HEK293T (cell line): ENCODE measurements at regions not wholly inside any gene's neighbourhood (a gene's known extent, or its start where the extent isn't known, plus 50 kb on each side); places are given as distances from the start of the nearest gene placed in this dataset.

Experiments
- CTCF ChIA-PET: fragments of 350-600 bp; formaldehyde crosslinking; extraction: SDS; loops from one replicate; lab custom pipeline; 2021; ENCODE audit warnings: antibody characterized with exemption, inconsistent platforms; lab: Yijun Ruan, JAX
- POLR2A ChIA-PET: fragments of 350-600 bp; formaldehyde crosslinking; extraction: SDS; loops from one replicate; lab custom pipeline; 2020; ENCODE audit warnings: antibody characterized with exemption, inconsistent platforms; lab: Yijun Ruan, JAX
- DNase-seq: peaks from one replicate; pipeline ENCODE4 v3.0.0; 2012; ENCODE audit warnings: mixed read lengths; ENCODE audit errors: extremely low spot score
- ARNT ChIP-seq: fragments of 450-650 bp; IDR thresholded peaks from 2 replicates; pipeline ENCODE4 v1.6.1; 2017; ENCODE audit warnings: mild to moderate bottlenecking
- BHLHE40 ChIP-seq: fragments of 450-650 bp; IDR thresholded peaks from 2 replicates; pipeline ENCODE4 v1.6.1; 2016; ENCODE audit warnings: mild to moderate bottlenecking, moderate library complexity, borderline replicate concordance
- CTBP1 ChIP-seq: fragments of 450-650 bp; IDR thresholded peaks from 2 replicates; pipeline ENCODE4 v1.6.1; 2016; ENCODE audit warnings: borderline replicate concordance
- ELF4 ChIP-seq: fragments of 450-650 bp; IDR thresholded peaks from 2 replicates; pipeline ENCODE4 v1.6.1; 2017; ENCODE audit warnings: antibody characterized with exemption
- FOXA1 ChIP-seq: fragments of 450-650 bp; IDR thresholded peaks from 2 replicates; pipeline ENCODE4 v1.6.1; 2016; ENCODE audit warnings: mild to moderate bottlenecking
- FOXK2 ChIP-seq: fragments of 450-650 bp; IDR thresholded peaks from 2 replicates; pipeline ENCODE4 v1.6.1; 2016; ENCODE audit warnings: mild to moderate bottlenecking
- FOXM1 ChIP-seq: fragments of 450-650 bp; IDR thresholded peaks from 2 replicates; pipeline ENCODE4 v1.6.1; 2017; ENCODE audit warnings: mild to moderate bottlenecking, borderline replicate concordance
- HDGF ChIP-seq: fragments of 450-650 bp; IDR thresholded peaks from 2 replicates; pipeline ENCODE4 v1.6.1; 2017; ENCODE audit warnings: antibody characterized with exemption, borderline replicate concordance
- L3MBTL2 ChIP-seq: fragments of 450-650 bp; conservative IDR thresholded peaks from 2 replicates; pipeline ENCODE4 v1.6.1; 2016; ENCODE audit warnings: mild to moderate bottlenecking
- LEF1 ChIP-seq: fragments of 450-650 bp; IDR thresholded peaks from 2 replicates; pipeline ENCODE4 v1.6.1; 2017; ENCODE audit warnings: mild to moderate bottlenecking, borderline replicate concordance
- NFRKB ChIP-seq: fragments of 450-650 bp; IDR thresholded peaks from 2 replicates; pipeline ENCODE4 v1.6.1; 2016; ENCODE audit warnings: mild to moderate bottlenecking, moderate library complexity
- SP1 ChIP-seq: fragments of 450-650 bp; IDR thresholded peaks from 2 replicates; pipeline ENCODE4 v1.6.1; 2017
- SUZ12 ChIP-seq: fragments of 450-650 bp; IDR thresholded peaks from 2 replicates; pipeline ENCODE4 v1.6.1; 2016; ENCODE audit warnings: mild to moderate bottlenecking
- TARDBP ChIP-seq: fragments of 450-650 bp; IDR thresholded peaks from 2 replicates; pipeline ENCODE4 v1.6.1; 2016
- ZNF384 ChIP-seq: fragments of 450-650 bp; IDR thresholded peaks from 2 replicates; pipeline ENCODE4 v1.6.1; 2016
- TF ChIP-seq, protein P1 (sequence below): fragments of 450-650 bp; IDR thresholded peaks from 2 replicates; pipeline ENCODE4 v1.6.1; 2016

GRCh38 chr15:31488437-31489204 lies 162.0 kb downstream of the KLF13 start:
- CTCF ChIA-PET = interaction anchor here (0.7 to 1.3 kb wide), 7 partner anchors 10 to 340 kb away, joined by 3 to 5 read pairs (median 3); no protein-coding TSS in a partner anchor
- TF ChIP-seq, protein P1, sequence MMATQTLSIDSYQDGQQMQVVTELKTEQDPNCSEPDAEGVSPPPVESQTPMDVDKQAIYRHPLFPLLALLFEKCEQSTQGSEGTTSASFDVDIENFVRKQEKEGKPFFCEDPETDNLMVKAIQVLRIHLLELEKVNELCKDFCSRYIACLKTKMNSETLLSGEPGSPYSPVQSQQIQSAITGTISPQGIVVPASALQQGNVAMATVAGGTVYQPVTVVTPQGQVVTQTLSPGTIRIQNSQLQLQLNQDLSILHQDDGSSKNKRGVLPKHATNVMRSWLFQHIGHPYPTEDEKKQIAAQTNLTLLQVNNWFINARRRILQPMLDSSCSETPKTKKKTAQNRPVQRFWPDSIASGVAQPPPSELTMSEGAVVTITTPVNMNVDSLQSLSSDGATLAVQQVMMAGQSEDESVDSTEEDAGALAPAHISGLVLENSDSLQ = no peak
- TF ChIP-seq NFRKB (no peak), L3MBTL2 (no peak), SUZ12 (no peak), LEF1 (no peak), TARDBP (no peak), FOXA1 (no peak), ELF4 (no peak), FOXM1 (no peak), ARNT (no peak), BHLHE40 (no peak), CTBP1 (no peak)
- peak; percentile 47 for DNase-seq
- POLR2A ChIA-PET = no interaction called here

GRCh38 chr15:31489281-31489680 lies 162.6 kb downstream of the KLF13 start:
- CTCF ChIA-PET = interaction anchor here (0.7 to 1.3 kb wide), 6 partner anchors 9 to 341 kb away, joined by 3 to 5 read pairs (median 3); no protein-coding TSS in a partner anchor
- TF ChIP-seq FOXK2 = no peak
- no peak for TF ChIP-seq CTBP1
- TF ChIP-seq ELF4 = no peak
- TF ChIP-seq L3MBTL2 = no peak
- TF ChIP-seq SP1 = no peak
- no peak for TF ChIP-seq TARDBP
- no peak for TF ChIP-seq ARNT
- no peak for TF ChIP-seq ZNF384
- TF ChIP-seq, protein P1 = no peak
- TF ChIP-seq NFRKB = no peak
- TF ChIP-seq FOXA1 = no peak
- TF ChIP-seq BHLHE40 = no peak
- POLR2A ChIA-PET = no interaction called here
- DNase-seq = no peak

DNA sequence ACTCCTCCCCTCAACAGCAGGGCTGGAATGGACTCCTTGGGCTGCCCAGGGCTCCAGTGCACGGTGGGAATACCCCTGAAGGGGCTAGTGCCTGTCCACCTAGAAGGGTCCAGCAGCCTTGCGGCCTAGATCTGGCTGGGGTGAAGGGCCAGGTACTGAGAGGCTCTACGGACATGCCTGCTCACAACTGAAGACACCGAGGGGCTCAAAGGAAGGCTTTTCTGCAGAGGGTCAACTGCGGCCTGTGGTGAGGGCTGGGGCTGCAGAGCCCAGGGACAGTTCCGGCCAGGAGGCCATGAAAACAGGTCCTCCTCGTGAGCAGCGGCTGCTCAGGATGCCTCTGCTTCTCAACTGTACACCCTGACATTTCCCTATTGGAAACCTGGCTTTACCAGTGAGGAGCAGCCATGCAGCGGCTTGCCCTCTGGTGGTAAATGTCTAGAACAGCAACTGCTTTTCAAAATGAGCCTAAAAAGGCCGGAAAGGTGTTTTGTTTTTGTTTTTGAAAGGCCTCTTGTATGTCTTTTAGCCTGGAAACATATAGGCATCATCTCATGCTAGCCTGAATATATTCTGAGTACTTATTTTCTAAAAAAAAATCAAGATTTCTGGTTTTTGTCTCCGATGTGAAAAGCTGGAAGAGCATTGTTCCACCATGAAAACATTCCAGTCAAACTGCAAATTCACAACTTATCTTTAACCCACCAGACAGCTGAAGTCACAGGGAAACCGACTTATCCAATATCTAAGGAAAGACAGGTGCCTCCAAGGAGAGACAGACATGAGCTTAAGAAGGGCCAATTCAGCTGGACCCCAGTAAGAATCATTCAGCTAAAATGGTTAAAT lies 163.4 kb downstream of the KLF13 start:
- CTCF ChIA-PET = interaction anchor here (0.6 to 1.2 kb wide), 4 partner anchors 17 to 573 kb away, joined by 3 to 5 read pairs (median 4); no protein-coding TSS in a partner anchor
- DNase-seq = peak; percentile 53
- POLR2A ChIA-PET = no interaction called here
- no peak for TF ChIP-seq L3MBTL2
- TF ChIP-seq ZNF384 = no peak
- TF ChIP-seq FOXA1 = no peak
- TF ChIP-seq SP1 = no peak
- TF ChIP-seq, protein P1 = no peak
- TF ChIP-seq SUZ12 = no peak

- ChIA-PET CTCF (no interaction called here), POLR2A (no interaction called here)
- no peak for DNase-seq
- no peak for TF ChIP-seq FOXM1
- TF ChIP-seq HDGF = no peak
Observed at GRCh38 chr15:31494786-31495185, 168.2 kb downstream of the KLF13 start.

DNA sequence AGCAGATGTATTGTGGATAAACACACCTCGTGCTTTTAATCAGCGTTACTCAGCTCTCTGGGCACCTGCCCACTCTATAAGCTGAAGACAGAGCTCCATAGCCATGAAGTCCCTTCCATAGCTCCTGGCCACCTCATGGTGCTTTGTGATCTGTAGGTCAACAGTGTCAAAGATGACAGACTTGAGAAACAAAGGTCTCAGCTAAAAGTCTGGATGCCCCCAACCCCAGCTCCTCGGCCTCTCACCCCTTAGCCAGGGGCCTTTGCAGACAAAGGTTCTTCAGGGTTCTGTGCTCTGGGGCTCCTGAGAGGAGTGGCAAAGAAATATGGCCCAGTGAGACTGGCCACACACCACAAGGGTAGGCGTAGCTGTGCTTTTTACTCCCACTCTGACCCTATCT lies 168.6 kb downstream of the KLF13 start:
- ChIA-PET POLR2A (no interaction called here), CTCF (no interaction called here)
- no peak for DNase-seq
- no peak for TF ChIP-seq HDGF
- no peak for TF ChIP-seq FOXA1
- no peak for TF ChIP-seq ZNF384
- TF ChIP-seq, protein P1 = no peak

DNA sequence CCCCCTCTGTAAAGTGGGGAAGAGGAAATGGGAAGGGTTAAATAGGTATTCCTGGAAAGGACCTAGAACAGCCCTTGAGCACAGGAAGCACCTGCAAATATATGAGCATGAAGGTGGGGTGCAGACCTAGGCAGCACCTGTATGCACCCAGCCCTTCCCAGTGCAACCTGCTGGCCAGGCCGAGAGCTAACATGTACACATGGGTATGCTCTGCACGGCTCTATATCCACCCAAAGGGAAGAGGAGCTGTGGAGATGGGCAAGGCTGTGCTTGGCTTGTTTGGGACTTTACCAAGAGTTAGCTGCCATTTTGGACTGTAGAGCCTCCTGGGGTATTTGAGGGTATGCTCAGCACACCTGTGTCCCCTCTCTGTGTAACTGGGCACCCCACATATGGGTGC lies 171.2 kb downstream of the KLF13 start:
- ChIA-PET POLR2A (no interaction called here), CTCF (interaction anchor here (0.8 kb wide), 1 partner anchor 9 kb away, joined by 3 read pairs; no protein-coding TSS in a partner anchor)
- TF ChIP-seq BHLHE40 = no peak
- no peak for TF ChIP-seq L3MBTL2
- no peak for TF ChIP-seq SP1
- TF ChIP-seq FOXM1 = no peak
- no peak for TF ChIP-seq NFRKB
- DNase-seq = no peak
